GM23338 (cell line): ENCODE measurements at regions not wholly inside any gene's neighbourhood (a gene's known extent, or its start where the extent isn't known, plus 50 kb on each side); places are given as distances from the start of the nearest gene placed in this dataset.

Experiments
- ATAC-seq: fragments of 200-7000 bp; cut with Tn5 transposase; 3 replicates; pipeline ENCODE4 v1.9.1; 2020
- DNase-seq: peaks from one replicate; pipeline ENCODE4 v3.0.0-alpha.2; 2015; ENCODE audit warnings: low spot score
- H2AFZ ChIP-seq: fragments of 200-600 bp; sonication (generic); 2 replicates; pipeline ENCODE4 v1.8.0; 2016; ENCODE audit warnings: antibody characterized with exemption, mild to moderate bottlenecking, moderate library complexity
- H3F3A ChIP-seq: fragments of 200-600 bp; sonication (generic); replicated peaks from 2 replicates; pipeline ENCODE4 v1.8.0; 2017; ENCODE audit warnings: antibody characterized with exemption, mixed run types, low read depth
- H3K27ac ChIP-seq: fragments of 200-600 bp; sonication (generic); 2 replicates; pipeline ENCODE4 v1.6.1; 2016; ENCODE audit warnings: low read depth
- H3K27me3 ChIP-seq: fragments of 200-600 bp; sonication (generic); 2 replicates; pipeline ENCODE4 v1.8.0; 2016; ENCODE audit warnings: mild to moderate bottlenecking, mixed run types, moderate library complexity; ENCODE audit not compliant: insufficient read depth
- H3K36me3 ChIP-seq: fragments of 200-600 bp; sonication (generic); 2 replicates; pipeline ENCODE4 v1.8.0; 2016; ENCODE audit warnings: mild to moderate bottlenecking; ENCODE audit not compliant: insufficient read depth
- H3K4me1 ChIP-seq: fragments of 200-600 bp; sonication (generic); 2 replicates; pipeline ENCODE4 v1.8.0; 2016; ENCODE audit warnings: mild to moderate bottlenecking, moderate library complexity; ENCODE audit not compliant: insufficient read depth
- H3K4me2 ChIP-seq: fragments of 200-600 bp; sonication (generic); 2 replicates; pipeline ENCODE4 v1.7.1; 2017; ENCODE audit warnings: mixed run types
- H3K4me3 ChIP-seq: fragments of 200-600 bp; sonication (generic); 2 replicates; pipeline ENCODE4 v1.6.1; 2016; ENCODE audit warnings: mixed run types
- H3K79me2 ChIP-seq: fragments of 200-600 bp; sonication (generic); replicated peaks from 2 replicates; pipeline ENCODE4 v1.8.0; 2017; ENCODE audit warnings: mild to moderate bottlenecking; ENCODE audit not compliant: insufficient read depth
- H3K9me2 ChIP-seq: fragments of 200-600 bp; sonication (generic); 2 replicates; pipeline ENCODE4 v1.8.0; 2017; ENCODE audit not compliant: insufficient read depth
- H4K20me1 ChIP-seq: fragments of 200-600 bp; sonication (generic); replicated peaks from 2 replicates; pipeline ENCODE4 v1.8.0; 2017; ENCODE audit warnings: mild to moderate bottlenecking; ENCODE audit not compliant: insufficient read depth
- H3K27ac Mint-ChIP-seq: 2 replicates; pipeline ENCODE4 v1.8.0; 2020; ENCODE audit warnings: inconsistent platforms, mild to moderate bottlenecking, moderate library complexity, mixed read lengths
- H3K27me3 Mint-ChIP-seq: 3 replicates; pipeline ENCODE4 v1.8.0; 2022; ENCODE audit warnings: low read depth, mild to moderate bottlenecking, moderate library complexity, mixed read lengths, inconsistent platforms; ENCODE audit not compliant: insufficient read depth, poor library complexity
- H3K36me3 Mint-ChIP-seq: 3 replicates; pipeline ENCODE4 v1.8.0; 2021; ENCODE audit warnings: low read depth, mild to moderate bottlenecking, inconsistent platforms, moderate library complexity, mixed read lengths
- H3K4me1 Mint-ChIP-seq: 3 replicates; pipeline ENCODE4 v1.8.0; 2020; ENCODE audit warnings: mild to moderate bottlenecking, inconsistent platforms, mixed read lengths
- H3K4me3 Mint-ChIP-seq: 3 replicates; pipeline ENCODE4 v1.8.0; 2021; ENCODE audit warnings: moderate library complexity, mild to moderate bottlenecking, inconsistent platforms, mixed read lengths
- H3K9me3 Mint-ChIP-seq: 3 replicates; pipeline ENCODE4 v1.8.0; 2020; ENCODE audit warnings: moderate library complexity, mild to moderate bottlenecking, inconsistent platforms, mixed read lengths
- CREB1 ChIP-seq: fragments of 250-450 bp; sonication (Bioruptor Pico); IDR thresholded peaks from 2 replicates; pipeline ENCODE4 v1.5.0; 2020; ENCODE audit warnings: low read depth, mild to moderate bottlenecking, moderate library complexity
- CTCF ChIP-seq, 2 experiments: fragments of 200-600 bp in 1 of 2; sonication (generic) in 1 of 2; conservative IDR thresholded peaks; 2 replicates each; pipeline versions ENCODE4 v1.5.1 to v1.6.1; 2016 to 2017; ENCODE audit warnings: antibody characterized with exemption in 2 of 2, low read depth in 2 of 2, mild to moderate bottlenecking in 2 of 2, moderate library complexity in 1 of 2
- ETS1 ChIP-seq: IDR thresholded peaks from 2 replicates; pipeline ENCODE4 v1.6.1; 2016; ENCODE audit warnings: antibody characterized with exemption
- EZH2 ChIP-seq: fragments of 200-600 bp; sonication (generic); IDR thresholded peaks from one replicate; pipeline ENCODE4 v1.8.0; 2017; ENCODE audit warnings: antibody characterized with exemption, mild to moderate bottlenecking, low read depth; ENCODE audit not compliant: unreplicated experiment
- EZH2phosphoT487 ChIP-seq: fragments of 200-600 bp; sonication (generic); IDR thresholded peaks from one replicate; pipeline ENCODE4 v1.8.1; 2018; ENCODE audit warnings: antibody characterized with exemption; ENCODE audit not compliant: unreplicated experiment
- JUNB ChIP-seq: IDR thresholded peaks from one replicate; pipeline ENCODE4 v1.6.1; 2016; ENCODE audit warnings: antibody characterized with exemption; ENCODE audit not compliant: unreplicated experiment
- NANOG ChIP-seq: IDR thresholded peaks from 2 replicates; pipeline ENCODE4 v1.6.1; 2016; ENCODE audit warnings: antibody characterized with exemption, borderline replicate concordance
- POLR2AphosphoS5 ChIP-seq: IDR thresholded peaks from 2 replicates; pipeline ENCODE4 v1.6.1; 2016; ENCODE audit warnings: antibody characterized with exemption, low read depth
- REST ChIP-seq: IDR thresholded peaks from one replicate; pipeline ENCODE4 v1.6.1; 2018; ENCODE audit warnings: antibody characterized with exemption; ENCODE audit not compliant: unreplicated experiment
- STAT1 ChIP-seq: IDR thresholded peaks from one replicate; pipeline ENCODE4 v1.6.1; 2016; ENCODE audit warnings: antibody characterized with exemption; ENCODE audit not compliant: unreplicated experiment
- ZNF114 ChIP-seq: fragments of 250-450 bp; sonication (Bioruptor Pico); IDR thresholded peaks from 2 replicates; pipeline ENCODE4 v1.5.0; 2020; ENCODE audit warnings: mild to moderate bottlenecking, moderate library complexity
- ZNF331 ChIP-seq: fragments of 250-450 bp; sonication (Bioruptor Pico); IDR thresholded peaks from 2 replicates; pipeline ENCODE4 v1.5.0; 2020; ENCODE audit warnings: low read depth, mild to moderate bottlenecking, moderate library complexity
- ZNF462 ChIP-seq: fragments of 250-450 bp; sonication (Bioruptor Pico); IDR thresholded peaks from 2 replicates; pipeline ENCODE4 v1.5.0; 2020; ENCODE audit warnings: mild to moderate bottlenecking, moderate library complexity

GRCh38 chr4:20044966-20045365 is 206.7 kb upstream of the SLIT2 start:
- ATAC-seq (no peak), DNase-seq (no peak)
- no peak overlapping the region for H3K4me3 ChIP-seq
- no peaks in the 10 kb centered on the region for H3K9me2 ChIP-seq
- TF ChIP-seq STAT1 (no peak), ZNF114 (CRISPR knock-in tag) (no peak), ZNF331 (CRISPR knock-in tag) (no peak), CREB1 (CRISPR knock-in tag) (no peak), ZNF462 (CRISPR knock-in tag) (no peak), EZH2phosphoT487 (no peak), POLR2AphosphoS5 (no peak), REST (no peak), CTCF (conservative IDR thresholded peaks at IDR 0.05; ENCODE audit: low read depth in 2 of 2) (no peak), ETS1 (no peak), JUNB (no peak), NANOG (no peak), EZH2 (no peak)
- H3K27me3 ChIP-seq, result no peaks in the 10 kb centered on the region
- H3K79me2 ChIP-seq, result no peaks in the 10 kb centered on the region
- no peaks in the 10 kb centered on the region for H3F3A ChIP-seq
- H3K36me3 Mint-ChIP-seq, result no peaks in the 10 kb centered on the region
- no peak overlapping the region for H3K27ac ChIP-seq
- no peaks in the 10 kb centered on the region for H3K9me3 Mint-ChIP-seq
- H4K20me1 ChIP-seq, result no peaks in the 10 kb centered on the region
- no peak overlapping the region for H3K4me2 ChIP-seq
- no peak overlapping the region for H2AFZ ChIP-seq
- no peak overlapping the region for H3K27ac Mint-ChIP-seq
- H3K27me3 Mint-ChIP-seq, result no peaks in the 10 kb centered on the region
- H3K4me1 Mint-ChIP-seq, result peaks cover 18% of the 10 kb centered on the region
- H3K4me3 Mint-ChIP-seq, result no peak overlapping the region
- H3K4me1 ChIP-seq, result peaks cover 20% of the 10 kb centered on the region
- H3K36me3 ChIP-seq, result no peaks in the 10 kb centered on the region
